IPS-NIHi7 (cell line): ENCODE measurements at regions not wholly inside any gene's neighbourhood (a gene's known extent, or its start where the extent isn't known, plus 50 kb on each side); places are given as distances from the start of the nearest gene placed in this dataset.
A peak's percentile ranks its signal among the peaks of the same experiment; 100 is the strongest.
"Not testable (repeated sequence)": the region's sequence is repeated elsewhere in the genome, so short reads cannot be mapped to it uniquely, and the experiment has no call there.

Source experiments
- DNase-seq: peaks from one replicate; pipeline ENCODE4 v3.0.0; 2012; ENCODE audit warnings: mixed read lengths; ENCODE audit errors: extremely low spot score

GRCh38 chr1:157409927-157410326 is 142.4 kb downstream of the FCRL5 start:
- DNase-seq: no peak

- DNase-seq: no peak
These were observed 144.3 kb downstream of the FCRL5 start for GRCh38 chr1:157407917-157408525.

GRCh38 chr1:157407367-157407766 is 144.9 kb downstream of the FCRL5 start:
- no peak for DNase-seq

- no peak for DNase-seq
These were observed 146.7 kb downstream of the FCRL5 start for GRCh38 chr1:157405662-157406061.

DNA sequence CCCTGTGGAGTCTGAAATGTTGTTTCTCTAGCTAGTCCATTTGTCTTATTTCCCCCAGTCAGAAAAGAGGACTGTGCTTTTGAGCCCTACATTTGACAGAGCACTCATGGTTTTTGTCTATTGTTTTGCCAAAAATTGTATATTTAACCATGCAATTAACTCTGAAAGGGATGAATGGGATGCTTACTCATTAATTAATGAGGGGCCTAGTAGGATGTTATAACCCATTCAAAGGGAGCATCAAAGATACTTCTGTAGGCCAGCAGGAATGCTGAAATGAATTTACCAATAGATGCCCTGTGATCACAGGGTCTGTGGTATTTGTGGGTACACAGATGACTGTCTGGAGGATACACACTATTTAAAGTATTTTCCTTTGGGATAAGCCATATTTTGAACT is 147.7 kb downstream of the FCRL5 start:
- DNase-seq: no peak

DNA sequence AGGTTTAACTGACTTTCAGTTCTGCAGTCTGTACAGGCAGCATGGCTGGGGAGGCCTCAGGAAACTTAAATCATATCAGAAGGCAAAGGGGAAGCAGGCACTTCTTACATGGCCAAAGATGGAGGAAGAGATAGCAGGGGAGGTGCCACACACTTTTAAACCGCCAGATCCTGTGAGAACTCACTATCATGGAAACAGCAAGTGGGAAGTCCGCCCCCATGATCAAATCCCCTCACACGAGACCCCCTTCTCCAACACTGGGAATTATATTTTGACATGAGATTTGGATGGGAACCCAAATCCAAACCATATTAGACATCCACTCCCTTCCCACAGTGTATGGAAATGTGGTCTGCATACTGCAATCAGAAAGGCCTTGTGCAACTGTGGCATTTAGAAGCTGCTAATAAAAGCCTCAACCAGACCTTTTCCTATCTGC is 148.2 kb downstream of the FCRL5 start:
- no peak for DNase-seq

DNA sequence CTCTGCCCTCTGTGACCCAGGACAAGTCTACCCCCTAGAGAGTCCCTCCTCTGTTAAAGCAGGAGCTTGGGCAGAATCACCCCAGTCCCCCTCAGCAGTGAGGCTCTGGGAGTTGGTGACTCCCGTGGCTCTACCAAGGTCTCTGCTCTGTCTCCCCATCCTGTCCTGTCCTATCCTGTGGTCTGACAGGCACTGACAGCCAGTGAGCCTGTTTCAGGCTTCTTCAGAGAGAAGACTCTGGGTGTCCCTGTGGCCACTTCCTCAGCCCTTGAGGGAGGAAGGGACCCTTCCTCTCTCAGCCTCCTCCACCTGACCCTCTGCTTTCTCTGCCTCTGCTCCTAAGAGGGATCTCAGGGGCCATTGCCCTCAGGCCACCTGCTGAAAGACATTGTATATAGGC is 148.7 kb downstream of the FCRL5 start:
- DNase-seq: no peak

DNA sequence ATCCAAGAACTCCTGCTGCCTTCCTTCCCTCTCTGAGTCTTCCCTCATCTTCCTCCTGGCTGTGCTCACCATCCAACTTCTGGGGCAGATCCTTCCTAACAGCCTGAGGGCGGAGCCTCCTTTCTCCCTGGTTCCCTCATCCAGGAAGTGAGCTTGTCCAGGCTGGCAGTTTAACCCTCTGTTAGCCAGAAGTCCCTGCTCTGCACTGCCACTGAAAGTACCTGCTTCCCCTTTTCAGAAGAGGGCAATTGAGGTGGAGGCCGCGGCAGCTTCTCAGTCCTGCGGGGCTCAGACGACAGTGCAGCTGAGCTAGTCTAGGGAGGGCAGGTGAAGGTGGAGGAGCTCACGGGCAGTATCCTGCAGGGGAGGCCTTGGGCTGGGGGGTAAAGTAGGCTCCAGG is 149.1 kb downstream of the FCRL5 start:
- DNase-seq: peak; percentile 80

DNA sequence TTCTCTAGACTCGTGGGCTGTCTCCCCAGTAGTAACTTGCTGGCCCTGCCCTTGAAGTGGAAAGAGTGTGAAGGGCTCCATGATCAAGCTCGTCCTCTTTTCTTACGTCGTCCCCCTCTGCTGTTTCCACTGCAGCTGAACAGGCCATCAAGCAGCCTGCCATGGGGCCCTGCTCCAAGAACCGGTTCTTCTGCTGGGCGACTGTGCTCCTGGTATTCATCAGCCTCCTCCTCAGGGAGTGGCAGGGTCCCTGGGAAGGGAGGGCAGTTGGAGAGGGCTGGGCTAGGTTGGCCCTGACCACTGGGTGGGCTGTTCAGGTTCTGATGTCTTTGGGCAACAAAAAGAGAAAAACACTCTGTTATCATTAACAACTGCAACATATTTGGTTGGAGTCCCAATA is 151.5 kb downstream of the FCRL5 start:
- no peak for DNase-seq

- DNase-seq: no peak
These were observed 152.3 kb downstream of the FCRL5 start for GRCh38 chr1:157399984-157400382.

DNA sequence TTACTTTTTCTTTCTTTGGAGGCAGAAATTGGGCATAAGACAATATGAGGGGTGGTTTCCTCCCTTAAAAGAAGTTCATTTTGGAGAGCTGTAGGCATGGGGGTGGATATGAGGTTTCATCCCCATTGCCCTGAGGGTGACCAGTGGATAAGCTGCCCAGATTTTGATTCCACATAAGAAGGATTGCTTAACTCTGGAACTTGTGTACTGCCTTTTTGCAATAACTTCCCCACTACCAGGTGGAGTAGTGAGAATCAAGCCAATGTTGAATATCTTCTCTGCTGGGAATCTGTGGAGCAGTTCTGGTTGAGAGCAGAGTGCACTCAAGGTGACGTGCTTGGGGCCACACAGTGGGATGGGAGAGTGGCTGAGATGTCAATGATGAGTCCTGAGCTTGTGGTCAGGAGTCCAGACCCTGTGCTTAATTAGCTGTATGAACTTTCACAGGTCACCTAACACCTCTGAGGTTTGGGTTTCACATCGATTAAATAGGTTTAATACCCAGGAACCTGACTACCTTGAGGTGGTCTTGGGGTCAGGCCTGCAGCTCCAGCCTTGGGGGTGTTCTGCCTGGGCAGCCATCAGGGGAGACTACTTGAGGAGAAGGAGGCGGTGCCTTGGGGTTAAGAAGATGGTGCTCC is 152.9 kb downstream of the FCRL5 start:
- DNase-seq: no peak

DNA sequence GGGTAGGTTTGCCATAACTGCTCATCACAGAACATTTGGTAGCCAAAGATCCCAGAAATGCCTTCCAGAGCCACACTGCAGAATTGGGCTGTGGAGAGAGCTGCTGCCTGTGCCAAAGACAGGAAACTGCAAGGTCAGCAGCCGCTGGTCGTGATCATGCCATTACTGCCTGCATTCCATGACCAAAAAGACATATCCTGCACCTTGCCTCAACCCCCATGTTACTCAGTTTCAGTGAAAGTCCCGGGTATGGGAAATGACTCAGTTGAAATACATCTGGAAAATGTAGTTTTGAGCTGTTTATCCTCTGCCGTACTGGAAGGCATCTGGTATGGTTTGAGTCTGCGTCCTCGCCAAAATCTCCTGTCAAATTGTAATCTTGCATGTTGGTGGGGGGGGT is 161.7 kb downstream of the FCRL5 start:
- no peak for DNase-seq

- DNase-seq: no peak
These were observed 164.3 kb downstream of the FCRL5 start for GRCh38 chr1:157388057-157388456.

- no peak for DNase-seq
These were observed 168.1 kb downstream of the FCRL5 start for GRCh38 chr1:157384258-157384657.

GRCh38 chr1:157382351-157382750 is 170.0 kb downstream of the FCRL5 start:
- no peak for DNase-seq

- no peak for DNase-seq
These were observed 171.8 kb downstream of the FCRL5 start for GRCh38 chr1:157380523-157380922.

DNA sequence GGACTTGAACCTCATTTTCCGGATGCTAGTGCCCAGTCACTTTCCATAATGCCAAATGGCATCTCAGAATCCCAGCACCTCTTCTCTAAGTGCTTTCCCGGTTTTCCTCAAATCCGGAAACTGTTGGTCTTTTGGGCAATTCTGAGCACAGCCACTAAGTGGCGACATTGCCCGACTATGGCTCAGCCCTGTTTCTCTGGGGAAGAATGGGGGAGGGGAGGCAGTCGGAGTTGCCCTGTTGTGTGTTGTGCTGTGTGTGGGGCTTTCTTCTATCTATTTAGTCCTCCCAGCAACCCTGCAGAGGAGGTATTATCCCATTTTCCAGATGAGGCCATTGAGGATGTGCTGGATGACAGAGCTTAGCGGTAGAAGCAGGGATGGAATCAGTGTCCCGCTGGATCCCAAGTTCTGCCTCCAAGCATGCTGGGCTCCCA is 175.0 kb downstream of the FCRL5 start:
- DNase-seq: peak; percentile 29

DNA sequence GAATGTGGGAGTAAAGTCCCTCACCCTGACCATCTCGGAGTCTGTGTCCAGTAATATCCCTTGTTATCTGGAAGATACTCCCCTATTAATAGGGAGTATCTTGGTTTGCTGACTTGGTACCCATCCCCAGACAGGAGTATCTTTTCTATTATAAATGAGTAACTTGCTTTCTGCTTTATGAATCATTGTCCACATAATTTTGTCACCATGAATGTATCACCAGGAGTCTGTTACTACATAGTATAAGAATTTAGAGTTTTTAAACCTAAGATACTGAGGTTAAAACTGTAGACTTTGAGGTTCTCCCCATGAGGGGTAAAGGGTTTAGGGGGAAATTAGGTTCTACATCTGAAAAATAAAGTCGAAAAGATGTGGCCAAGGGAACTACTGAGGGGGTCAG is 175.6 kb downstream of the FCRL5 start:
- no peak for DNase-seq

DNA sequence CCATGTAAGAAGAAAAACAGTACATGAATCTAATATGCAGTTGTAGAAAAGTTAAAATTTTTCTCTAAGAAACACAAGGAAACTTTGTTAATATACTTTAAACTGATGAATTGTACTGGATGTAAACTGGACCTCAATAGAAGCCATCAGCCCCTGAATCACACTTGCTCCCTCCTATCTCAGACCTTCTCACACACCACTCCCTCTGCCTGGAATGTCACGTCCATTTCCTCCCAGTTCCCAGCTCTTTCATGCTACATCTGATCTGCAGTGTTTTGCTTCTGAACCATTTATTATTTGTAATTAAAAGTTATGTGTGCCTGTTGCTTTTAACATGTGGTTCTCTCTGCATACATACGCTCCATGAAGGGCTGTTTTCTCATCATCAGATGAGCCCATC is 180.0 kb downstream of the FCRL5 start:
- DNase-seq: not testable (repeated sequence)

DNA sequence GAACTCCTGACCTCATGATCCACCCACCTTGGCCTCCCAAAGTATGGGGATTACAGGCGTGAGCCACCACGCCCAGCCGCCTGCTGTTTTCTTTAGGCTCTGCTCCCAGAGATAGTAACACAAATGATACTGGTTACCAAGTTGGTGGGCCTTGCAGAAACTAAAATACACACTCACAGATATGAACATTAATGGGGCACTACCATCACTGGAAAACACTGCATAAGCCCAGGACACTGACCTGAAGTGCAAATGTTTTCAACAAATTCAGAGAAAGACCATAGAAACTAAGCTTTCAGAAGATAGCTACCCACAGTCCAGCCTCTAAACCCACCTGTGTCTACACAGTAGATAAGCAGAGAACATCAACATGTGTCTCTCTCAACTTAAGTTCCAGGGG is 180.5 kb downstream of the FCRL5 start:
- no peak for DNase-seq

DNA sequence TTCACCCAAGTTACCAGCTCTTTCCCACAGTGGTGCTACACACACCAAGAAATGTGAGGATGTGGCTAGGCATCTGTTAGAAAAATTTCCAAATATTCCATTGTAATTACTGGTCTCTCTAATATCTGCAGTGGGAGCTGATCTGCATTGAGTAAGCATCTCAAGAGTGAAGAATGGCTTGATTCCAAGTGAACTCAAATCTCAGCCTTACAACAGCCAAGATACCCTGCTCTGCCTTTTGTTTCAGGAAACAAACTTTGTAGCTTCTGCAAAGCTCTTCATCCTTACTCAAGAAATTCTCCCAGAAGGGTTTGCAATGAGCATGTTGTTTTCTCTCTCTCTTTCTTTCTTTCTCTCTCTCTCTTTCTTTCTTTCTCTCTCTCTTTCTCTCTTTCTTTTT is 181.1 kb downstream of the FCRL5 start:
- no peak for DNase-seq

- DNase-seq: no peak
These were observed 181.6 kb downstream of the FCRL5 start for GRCh38 chr1:157370698-157371097.

DNA sequence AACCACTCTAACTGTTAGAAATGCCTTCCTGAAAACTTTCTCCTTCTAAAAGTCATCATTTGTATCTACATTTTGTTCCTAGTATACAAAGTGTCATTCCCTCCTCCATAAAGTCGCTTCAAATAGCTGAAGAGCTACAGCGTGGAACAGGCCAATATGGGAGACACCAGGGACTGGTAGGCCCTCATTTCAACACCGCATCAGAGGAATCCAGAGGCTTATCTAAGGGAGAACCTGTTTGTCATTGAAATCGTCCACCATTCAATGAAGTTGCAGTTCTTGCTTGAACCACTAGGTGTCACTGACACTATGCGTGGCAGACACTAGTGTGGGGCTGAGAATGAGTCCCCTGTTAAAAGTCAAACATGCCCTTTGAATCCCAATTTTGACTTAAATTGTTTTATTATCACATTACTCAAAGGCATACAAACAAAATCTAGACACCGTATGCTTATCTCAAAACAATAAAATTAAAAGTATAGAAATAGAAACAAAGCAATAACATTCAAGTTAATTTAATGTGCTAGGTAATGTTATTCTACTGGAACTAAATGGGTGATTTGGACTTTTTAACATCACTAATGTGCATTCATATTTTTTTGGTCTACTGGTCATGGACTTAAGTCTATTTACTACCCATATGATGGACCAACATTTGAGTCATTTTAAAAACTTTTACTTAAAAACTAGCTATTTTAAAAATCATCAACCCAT is 182.3 kb downstream of the FCRL5 start:
- DNase-seq: peak; percentile 60
